Tibial nerve (tissue), 4 donors: ENCODE measurements at regions not wholly inside any gene's neighbourhood (a gene's known extent, or its start where the extent isn't known, plus 50 kb on each side); places are given as distances from the start of the nearest gene placed in this dataset.

ENCODE experiments used
- DNase-seq, 2 donors: peaks; one replicate each; pipeline ENCODE4 v3.0.0-alpha.2; 2019; ENCODE audit warnings: low spot score in 2 of 2
- H3K27ac ChIP-seq, 4 donors: fragments of 200-600 bp; sonication (generic) in 3 of 4; one replicate each; pipeline ENCODE4 v1.5.1; 2017 to 2019; ENCODE audit warnings: mild to moderate bottlenecking in 1 of 4
- H3K27me3 ChIP-seq, 2 donors: fragments of 200-600 bp; sonication (generic) in 1 of 2; one replicate each; pipeline versions ENCODE4 v1.5.1 to v1.6.0; 2017 to 2019
- H3K36me3 ChIP-seq, 3 donors: fragments of 200-600 bp; sonication (generic); one replicate each; pipeline ENCODE4 v1.5.1; 2018 to 2019
- H3K4me1 ChIP-seq, 4 donors: fragments of 200-600 bp; sonication (generic) in 3 of 4; one replicate each; pipeline ENCODE4 v1.5.1; 2017 to 2019
- H3K4me3 ChIP-seq, 4 donors: fragments of 200-600 bp; sonication (generic) in 3 of 4; one replicate each; pipeline ENCODE4 v1.5.1; 2017 to 2019; ENCODE audit warnings: mild to moderate bottlenecking in 1 of 4, moderate library complexity in 1 of 4
- H3K9me3 ChIP-seq, 4 donors: fragments of 200-600 bp; sonication (generic) in 3 of 4; one replicate each; pipeline ENCODE4 v1.5.1; 2017 to 2019
- CTCF ChIP-seq, 5 experiments: fragments of 200-600 bp in 3 of 5; fragments of 450-650 bp in 2 of 5; sonication (generic) in 3 of 5; IDR thresholded peaks; one replicate each; pipeline ENCODE4 v1.5.1; 2016 to 2019; ENCODE audit warnings: antibody characterized with exemption in 5 of 5, mild to moderate bottlenecking in 3 of 5, moderate library complexity in 2 of 5
- EP300 ChIP-seq, 2 donors: sonication (generic); formaldehyde crosslinking; IDR thresholded peaks; one replicate each; pipeline ENCODE4 v1.6.1; 2017; ENCODE audit warnings: antibody characterized with exemption in 2 of 2, mild to moderate bottlenecking in 1 of 2
- POLR2A ChIP-seq, 2 donors: fragments of 450-650 bp; IDR thresholded peaks; one replicate each; pipeline ENCODE4 v1.6.1; 2017; ENCODE audit warnings: antibody characterized with exemption in 2 of 2, mild to moderate bottlenecking in 2 of 2, moderate library complexity in 2 of 2
- WGBS, 2 donors: methylation state at CpG; one replicate each; pipeline ENCODE4 v1.1.5; 2018; 5-methylcytosine and 5-hydroxymethylcytosine counted together

GRCh38 chr1:80841261-80841660, 959.5 kb upstream of the ADGRL2 start:
- Histone ChIP-seq H3K9me3 (peaks cover 0 to 6% (median 2%) of the 10 kb centered on the region in 4 donors), H3K27me3 (no peaks in the 10 kb centered on the region), H3K36me3 (no peaks in the 10 kb centered on the region), H3K4me1 (no peaks in the 10 kb centered on the region), H3K27ac (no peak overlapping the region), H3K4me3 (no peak overlapping the region)
- no peak for DNase-seq
- no peak for TF ChIP-seq EP300 (IDR thresholded peaks at IDR 0.05)
- TF ChIP-seq CTCF (IDR thresholded peaks at IDR 0.05): no peak
- TF ChIP-seq POLR2A (IDR thresholded peaks at IDR 0.05): no peak
- 91 to 94% methylated on average over 3 of the region's 3 CpGs for WGBS, 2 donors

GRCh38 chr1:80837066-80837465, 963.7 kb upstream of the ADGRL2 start:
- no peak for DNase-seq
- Histone ChIP-seq H3K4me3 (no peak overlapping the region), H3K36me3 (no peaks in the 10 kb centered on the region), H3K27ac (no peak overlapping the region), H3K27me3 (no peaks in the 10 kb centered on the region), H3K9me3 (peaks cover 0 to 5% (median 0%) of the 10 kb centered on the region in 4 donors), H3K4me1 (no peaks in the 10 kb centered on the region)
- 74 to 77% methylated on average over 2 of the region's 2 CpGs for WGBS, 2 donors
- TF ChIP-seq POLR2A (IDR thresholded peaks at IDR 0.05) (no peak), CTCF (IDR thresholded peaks at IDR 0.05) (no peak), EP300 (IDR thresholded peaks at IDR 0.05) (no peak)

GRCh38 chr1:80836505-80836904, 964.2 kb upstream of the ADGRL2 start:
- Histone ChIP-seq H3K36me3 (no peaks in the 10 kb centered on the region), H3K27ac (no peak overlapping the region), H3K27me3 (no peaks in the 10 kb centered on the region), H3K4me3 (no peak overlapping the region), H3K9me3 (peaks cover 0 to 5% (median 0%) of the 10 kb centered on the region in 4 donors), H3K4me1 (no peaks in the 10 kb centered on the region)
- DNase-seq: no peak
- TF ChIP-seq CTCF (IDR thresholded peaks at IDR 0.05) (no peak), EP300 (IDR thresholded peaks at IDR 0.05) (no peak), POLR2A (IDR thresholded peaks at IDR 0.05) (no peak)
- WGBS, 2 donors: 84 to 92% methylated on average over 2 of the region's 2 CpGs

GRCh38 chr1:80827666-80828065, 973.1 kb upstream of the ADGRL2 start:
- H3K36me3 ChIP-seq: no peaks in the 10 kb centered on the region
- no peaks in the 10 kb centered on the region for H3K4me1 ChIP-seq
- H3K27me3 ChIP-seq: no peaks in the 10 kb centered on the region
- no peak overlapping the region for H3K4me3 ChIP-seq
- no peaks in the 10 kb centered on the region for H3K9me3 ChIP-seq
- DNase-seq: no peak
- no peak overlapping the region for H3K27ac ChIP-seq
- TF ChIP-seq POLR2A (IDR thresholded peaks at IDR 0.05): no peak
- TF ChIP-seq EP300 (IDR thresholded peaks at IDR 0.05): no peak
- no peak for TF ChIP-seq CTCF (IDR thresholded peaks at IDR 0.05)
- 67 to 68% methylated on average over 3 of the region's 3 CpGs for WGBS, 2 donors

GRCh38 chr1:80825067-80825466, 975.7 kb upstream of the ADGRL2 start:
- 65 to 72% methylated on average over 5 of the region's 5 CpGs for WGBS, 2 donors
- TF ChIP-seq CTCF (IDR thresholded peaks at IDR 0.05) (no peak), POLR2A (IDR thresholded peaks at IDR 0.05) (no peak), EP300 (IDR thresholded peaks at IDR 0.05) (no peak)

More at GRCh38 chr1:80825067-80825466, 975.7 kb upstream of the ADGRL2 start:
- no peak overlapping the region for H3K27ac ChIP-seq
- no peaks in the 10 kb centered on the region for H3K36me3 ChIP-seq
- no peaks in the 10 kb centered on the region for H3K27me3 ChIP-seq
- no peaks in the 10 kb centered on the region for H3K9me3 ChIP-seq
- no peak for DNase-seq
- no peak overlapping the region for H3K4me3 ChIP-seq
- H3K4me1 ChIP-seq: no peaks in the 10 kb centered on the region
